NT2/D1 (cell line): ENCODE measurements at regions not wholly inside any gene's neighbourhood (a gene's known extent, or its start where the extent isn't known, plus 50 kb on each side); places are given as distances from the start of the nearest gene placed in this dataset.
"Not testable (repeated sequence)": the region's sequence is repeated elsewhere in the genome, so short reads cannot be mapped to it uniquely, and the experiment has no call there.

Experiments used
- SUZ12 ChIP-seq: IDR thresholded peaks from 2 replicates; pipeline ENCODE4 v1.6.1; 2011; ENCODE audit not compliant: insufficient read length, insufficient read depth; ENCODE audit errors: extremely low read depth
- YY1 ChIP-seq: IDR thresholded peaks from 2 replicates; pipeline ENCODE4 v1.6.1; 2011; ENCODE audit not compliant: insufficient read length, insufficient read depth

GRCh38 chr6:44017307-44017706 lies 109.9 kb downstream of the MRPL14 start:
- TF ChIP-seq SUZ12, YY1: not testable (repeated sequence)
